ENCODE measurements at regions not wholly inside any gene's neighbourhood (a gene's known extent, or its start where the extent isn't known, plus 50 kb on each side); places are given as distances from the start of the nearest gene placed in this dataset.

DNA sequence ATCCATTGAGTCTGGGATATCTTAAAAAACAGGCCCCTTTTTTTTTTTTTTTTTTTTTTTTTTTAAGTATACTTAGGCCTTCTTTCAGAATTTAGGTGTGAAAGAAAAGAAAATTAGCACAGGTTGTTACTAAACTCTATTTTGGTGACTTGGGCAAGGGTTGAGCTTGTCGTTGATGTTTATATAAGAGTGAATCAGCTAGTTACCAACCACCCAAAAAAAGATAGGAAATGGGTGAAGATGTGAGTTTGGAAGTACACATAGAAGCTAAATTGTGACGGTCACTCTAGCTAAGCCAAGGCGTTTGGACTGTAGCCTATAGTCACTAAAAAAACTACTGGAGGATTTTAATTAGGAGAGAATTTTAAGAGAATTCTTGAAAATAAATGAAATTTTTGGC, 1247.2 kb downstream of the AACS start:
- DNase-seq, result no peak

DNA sequence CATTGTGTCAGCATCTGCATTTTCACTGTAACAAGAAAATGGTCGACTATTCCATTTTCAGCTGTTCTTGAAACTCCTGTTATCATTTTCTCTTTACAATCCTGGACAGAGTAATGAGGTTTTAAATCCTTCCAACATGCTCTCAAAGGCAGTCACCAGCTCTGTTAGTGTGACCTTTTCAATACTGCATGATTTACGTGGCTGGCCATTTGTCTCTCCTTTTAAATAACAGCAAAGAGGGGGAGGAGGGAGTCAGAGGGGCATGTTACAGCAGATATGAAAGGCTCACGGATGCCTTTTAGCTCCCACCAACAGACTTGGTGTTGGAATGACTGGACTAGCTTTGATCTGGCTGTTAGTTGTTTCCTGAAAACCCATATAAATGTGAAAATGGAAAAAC, 1251.2 kb downstream of the AACS start:
- DNase-seq, result no peak

DNA sequence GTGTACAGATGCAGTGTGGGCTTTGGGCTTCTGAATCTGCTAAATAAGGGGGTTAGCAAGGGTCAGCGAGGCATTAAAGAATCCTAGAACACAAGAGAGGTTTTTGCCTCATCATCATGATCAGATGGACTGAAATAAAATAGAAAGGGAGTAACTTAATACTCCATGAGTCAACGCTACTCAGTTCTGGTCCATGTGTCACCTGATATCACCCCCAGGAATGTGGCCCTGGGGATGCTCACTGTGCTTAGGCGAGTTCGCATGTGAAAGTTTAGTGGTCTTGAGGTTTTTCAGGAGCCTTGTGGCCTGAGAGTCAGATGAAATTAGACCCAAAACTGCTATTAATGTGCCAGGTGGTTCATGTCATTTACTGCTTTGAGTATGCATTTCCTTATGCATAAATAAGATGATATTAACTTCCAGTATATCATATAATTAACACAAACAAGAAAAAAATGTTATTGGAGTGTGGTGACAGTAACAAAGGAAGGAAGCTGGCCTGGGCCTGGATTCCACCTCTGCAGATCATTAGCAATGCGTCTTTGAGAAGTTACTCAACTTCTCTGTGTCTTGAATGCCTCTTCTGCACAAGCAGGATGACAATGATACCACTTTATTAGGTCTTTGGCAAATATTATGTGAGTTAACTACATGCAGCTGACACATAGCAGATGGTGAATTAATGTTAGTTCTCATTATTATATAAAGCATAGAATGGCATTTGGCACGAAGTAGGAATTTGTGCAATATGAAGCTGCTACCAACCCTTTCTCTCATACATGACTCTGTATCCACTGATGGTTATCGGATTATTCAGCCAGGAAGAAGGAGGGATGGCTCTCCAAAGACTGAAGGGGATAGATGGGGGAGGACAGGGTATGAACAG, 1272.6 kb downstream of the AACS start:
- DNase-seq, result no peak

DNA sequence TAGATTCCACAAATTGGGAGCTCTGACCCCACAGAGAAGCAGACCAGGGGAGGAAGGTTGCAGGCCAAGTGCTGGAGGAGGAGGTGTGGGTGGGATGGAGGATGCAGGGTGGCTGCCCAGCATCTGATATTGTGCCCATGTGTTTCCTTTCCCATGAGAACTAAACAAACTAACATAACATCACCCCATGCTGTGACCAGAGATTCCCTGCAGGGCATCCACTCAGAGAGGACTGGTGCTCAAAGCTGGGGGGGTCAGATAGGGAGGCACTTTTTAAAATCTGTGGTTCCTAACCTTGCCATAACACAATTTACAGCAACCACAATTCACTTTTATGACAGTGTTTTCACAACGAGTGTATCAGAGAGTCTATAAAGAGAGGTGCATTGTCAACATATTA, 1277.6 kb downstream of the AACS start:
- DNase-seq, result no peak

DNA sequence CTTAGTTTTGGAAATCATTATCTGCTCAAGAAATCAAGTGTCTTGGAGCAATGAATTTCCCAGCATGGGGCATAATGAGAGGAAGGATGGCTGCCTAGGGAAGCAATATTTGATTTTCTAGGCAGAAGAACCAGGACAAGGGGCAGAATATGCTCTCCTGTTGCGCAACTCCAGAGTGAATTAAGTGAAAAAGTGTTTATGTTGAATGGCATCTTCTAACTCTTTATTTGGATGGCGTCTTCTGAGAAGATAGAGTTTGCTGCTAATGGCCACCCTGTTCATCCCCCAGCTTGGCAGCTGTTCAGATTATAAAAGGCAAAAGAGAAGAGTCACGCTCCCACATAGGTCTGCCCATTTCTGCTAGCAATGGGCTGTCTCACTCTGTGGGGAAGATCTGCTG, 1278.1 kb downstream of the AACS start:
- no peak for DNase-seq

DNA sequence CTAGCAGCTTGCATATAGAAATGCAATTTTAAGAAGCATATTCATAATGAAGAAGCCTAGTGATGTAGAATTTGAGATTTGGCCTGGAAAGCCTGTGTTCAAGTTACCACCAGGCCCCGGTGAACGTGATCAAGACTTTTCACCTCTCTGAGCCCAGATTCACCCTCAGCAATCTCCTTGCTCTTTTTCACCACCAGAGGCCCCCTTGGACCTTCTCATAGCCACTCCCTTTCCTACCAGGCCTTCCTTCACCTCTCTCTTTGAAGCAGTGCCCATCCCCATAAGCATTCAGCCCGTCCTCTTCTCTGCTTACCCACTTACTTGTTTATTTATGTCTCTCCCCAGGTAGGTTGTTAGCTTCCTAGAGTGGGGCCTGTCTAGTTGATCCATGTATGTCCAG, 1280.9 kb downstream of the AACS start:
- DNase-seq, result no peak

DNA sequence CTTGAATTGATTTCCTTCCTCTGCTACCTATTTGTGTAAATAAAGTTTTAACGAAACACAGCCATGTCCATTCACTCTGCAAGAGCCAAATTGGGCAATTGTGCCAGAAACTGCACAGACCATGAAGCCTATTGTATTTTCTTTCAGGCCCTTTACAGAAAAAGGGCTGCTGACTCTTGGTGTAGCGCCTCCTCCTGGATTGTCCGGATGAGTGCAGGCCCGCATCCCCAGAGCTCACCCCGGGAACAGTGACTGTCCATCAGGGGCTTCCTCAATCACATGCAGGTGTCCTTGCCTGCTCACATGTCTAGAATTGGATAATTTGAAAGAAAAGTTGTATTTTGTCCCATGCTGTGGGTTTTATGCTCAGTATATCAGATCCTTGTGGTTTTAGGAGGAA, 1282.2 kb downstream of the AACS start:
- no peak for DNase-seq

DNA sequence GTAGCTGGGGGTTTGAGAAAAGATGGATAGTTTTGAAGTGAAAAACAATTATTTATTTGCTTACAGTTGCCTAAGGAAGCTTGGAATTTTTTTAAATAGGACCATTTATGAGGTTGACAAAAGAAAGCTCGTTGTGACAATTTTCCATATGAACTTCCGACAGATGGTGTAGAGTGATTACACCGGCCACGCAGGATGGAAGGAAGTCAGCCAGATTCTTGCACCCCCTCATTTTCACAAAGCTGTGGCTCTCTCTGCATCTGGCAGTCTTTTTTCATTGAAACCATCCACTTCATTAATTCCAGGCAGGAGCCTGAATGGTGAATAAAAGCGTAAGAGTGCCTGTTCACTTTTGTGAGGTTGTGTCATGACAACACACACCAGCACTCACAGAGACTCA, 1284.1 kb downstream of the AACS start:
- no peak for DNase-seq

DNA sequence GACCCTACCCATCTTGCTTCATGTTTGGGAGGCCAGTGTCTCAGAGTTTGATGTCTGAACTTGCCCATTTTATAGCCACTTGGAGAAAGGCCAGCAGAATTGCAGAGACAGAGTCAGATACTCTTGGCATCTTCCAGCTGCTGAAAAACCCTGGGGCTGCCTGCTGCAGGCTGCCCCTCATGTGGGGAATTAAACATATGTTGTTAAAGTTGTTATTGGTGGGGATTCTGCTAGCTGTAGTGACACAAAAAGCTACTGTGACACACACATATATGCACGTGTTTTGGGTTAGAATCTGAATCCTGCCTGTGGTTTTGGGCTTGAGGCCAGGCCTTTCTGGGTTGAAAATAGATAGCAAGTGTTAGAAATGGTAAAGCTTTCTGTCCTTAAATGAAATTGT, 1288.4 kb downstream of the AACS start:
- no peak for DNase-seq

DNA sequence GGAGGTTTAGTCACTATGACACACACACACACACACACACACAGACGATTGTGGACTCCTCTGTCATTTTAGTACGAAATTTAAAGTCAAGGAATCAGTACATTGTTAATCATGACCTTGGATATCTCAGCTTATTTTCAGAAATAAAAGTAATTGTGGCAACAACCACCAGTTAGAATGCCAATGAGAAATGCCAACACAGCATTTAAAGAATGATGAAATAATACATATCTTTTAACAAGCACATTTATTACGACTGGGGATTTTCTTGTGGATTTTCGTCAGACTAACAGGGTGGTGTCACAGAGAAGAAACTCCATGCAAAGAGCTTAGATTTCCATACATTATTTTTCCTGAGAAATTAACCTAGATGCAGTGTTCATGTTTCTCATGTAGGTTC, 1289.4 kb downstream of the AACS start:
- DNase-seq, result no peak

DNA sequence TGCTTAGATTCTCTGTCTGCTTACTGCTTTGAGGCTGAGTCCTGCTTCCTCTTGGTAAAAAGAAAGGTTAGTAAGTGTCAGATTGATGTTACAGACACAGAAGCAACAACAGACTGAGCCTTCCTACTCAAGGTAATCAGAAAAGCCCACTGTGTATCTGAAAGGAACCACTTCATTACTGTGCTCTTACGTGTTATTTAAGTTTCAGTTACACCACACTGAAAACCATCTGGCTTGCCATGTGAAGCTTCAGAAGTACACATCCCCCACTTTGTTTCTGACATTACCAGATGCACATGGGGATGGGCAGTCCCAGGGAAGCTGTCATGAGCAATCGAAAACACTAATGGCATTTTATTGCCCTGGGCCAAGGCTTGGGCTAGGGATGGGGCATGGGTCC, 1290.1 kb downstream of the AACS start:
- no peak for DNase-seq

DNA sequence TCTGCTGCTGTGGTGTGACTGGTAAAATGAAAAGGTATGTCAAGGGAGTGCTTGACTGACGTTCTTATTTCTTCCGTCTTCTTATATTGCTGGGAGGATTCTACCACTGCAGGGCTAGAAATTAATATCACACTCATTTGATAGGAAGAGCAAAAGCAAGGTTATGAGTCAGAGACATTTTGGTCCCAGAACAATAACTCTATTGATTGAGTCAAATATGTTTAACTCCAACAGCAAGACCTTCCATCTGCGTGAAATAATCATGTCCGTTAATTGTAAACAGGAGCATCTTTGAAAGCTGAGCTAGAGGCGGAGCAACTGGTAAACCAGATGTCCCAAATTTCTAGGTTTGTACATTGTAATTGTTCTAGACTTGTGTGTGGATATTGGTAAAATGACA, 1293.6 kb downstream of the AACS start:
- DNase-seq, result no peak

DNA sequence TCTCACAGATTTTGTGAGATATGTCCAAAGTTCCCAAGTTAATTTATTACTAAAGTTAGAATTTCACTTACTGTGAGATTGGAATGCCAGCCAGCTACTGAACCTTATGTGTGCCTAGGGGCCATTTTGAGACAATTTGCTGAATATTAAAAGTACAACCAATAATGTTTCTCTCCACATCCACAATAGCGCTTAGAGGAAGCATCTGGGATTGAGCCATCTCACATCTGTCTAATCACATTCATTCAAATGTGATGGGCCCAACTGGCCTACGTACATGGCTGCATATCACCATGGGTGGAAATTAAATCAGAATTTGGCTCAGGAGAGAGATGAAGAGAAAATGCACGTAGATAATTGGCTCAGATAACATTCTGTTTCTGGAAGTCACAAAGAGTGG, 1294.0 kb downstream of the AACS start:
- no peak for DNase-seq

DNA sequence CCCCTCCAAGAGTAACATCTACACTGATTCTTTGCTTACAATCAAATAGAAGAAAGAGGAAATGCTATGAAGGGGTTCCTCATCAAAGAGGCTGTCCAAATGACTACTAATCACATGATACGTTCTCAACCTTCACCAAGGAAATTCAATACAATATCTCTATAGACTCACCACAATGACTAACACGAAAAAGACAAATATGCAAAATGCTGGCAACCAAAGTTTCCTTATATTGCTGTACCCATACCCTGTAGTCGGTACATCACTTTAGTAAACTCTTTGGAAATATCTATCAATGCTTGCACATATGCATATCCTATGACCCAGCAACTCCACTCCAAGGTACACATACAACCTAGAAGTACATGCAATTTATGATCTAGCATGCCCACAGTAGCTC, 1296.6 kb downstream of the AACS start:
- DNase-seq, result no peak

DNA sequence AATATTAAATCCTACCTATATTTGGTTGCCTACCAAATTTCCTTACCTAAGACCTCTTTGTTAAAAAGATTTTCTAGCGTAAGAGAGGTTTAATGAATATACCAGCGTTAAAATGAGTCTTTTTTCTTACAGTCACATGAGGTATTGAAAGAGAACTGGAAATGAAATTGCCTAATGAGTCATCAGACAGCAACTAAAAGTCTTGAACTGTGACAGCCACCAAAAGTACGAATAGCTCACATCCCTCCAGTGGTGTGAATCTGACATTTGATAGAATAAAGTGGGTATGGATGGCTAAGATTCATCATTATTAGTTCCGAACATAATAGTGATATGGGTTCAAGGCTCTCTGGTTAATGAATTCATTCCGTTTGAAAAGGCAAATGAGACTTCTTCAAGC, 1297.3 kb downstream of the AACS start:
- DNase-seq, result no peak

DNA sequence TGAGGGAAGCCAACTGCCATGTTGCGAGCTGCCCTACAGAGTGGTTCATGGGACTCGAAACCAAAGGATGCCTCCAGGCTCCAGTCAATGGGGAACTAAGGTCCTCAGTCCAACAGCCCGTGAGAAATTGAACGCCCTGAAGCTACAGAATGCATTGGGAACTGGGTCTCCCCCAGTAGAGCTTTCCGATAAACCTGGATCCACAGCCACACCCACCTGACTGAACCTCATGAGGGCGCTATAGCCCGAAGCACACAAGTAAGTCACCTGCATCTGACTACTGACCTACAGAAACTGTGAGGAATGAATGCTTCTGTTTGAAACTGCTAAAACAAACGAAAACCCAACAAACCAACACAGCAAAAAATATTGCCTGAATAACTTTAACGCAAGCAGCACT, 1297.7 kb downstream of the AACS start:
- DNase-seq, result no peak

DNA sequence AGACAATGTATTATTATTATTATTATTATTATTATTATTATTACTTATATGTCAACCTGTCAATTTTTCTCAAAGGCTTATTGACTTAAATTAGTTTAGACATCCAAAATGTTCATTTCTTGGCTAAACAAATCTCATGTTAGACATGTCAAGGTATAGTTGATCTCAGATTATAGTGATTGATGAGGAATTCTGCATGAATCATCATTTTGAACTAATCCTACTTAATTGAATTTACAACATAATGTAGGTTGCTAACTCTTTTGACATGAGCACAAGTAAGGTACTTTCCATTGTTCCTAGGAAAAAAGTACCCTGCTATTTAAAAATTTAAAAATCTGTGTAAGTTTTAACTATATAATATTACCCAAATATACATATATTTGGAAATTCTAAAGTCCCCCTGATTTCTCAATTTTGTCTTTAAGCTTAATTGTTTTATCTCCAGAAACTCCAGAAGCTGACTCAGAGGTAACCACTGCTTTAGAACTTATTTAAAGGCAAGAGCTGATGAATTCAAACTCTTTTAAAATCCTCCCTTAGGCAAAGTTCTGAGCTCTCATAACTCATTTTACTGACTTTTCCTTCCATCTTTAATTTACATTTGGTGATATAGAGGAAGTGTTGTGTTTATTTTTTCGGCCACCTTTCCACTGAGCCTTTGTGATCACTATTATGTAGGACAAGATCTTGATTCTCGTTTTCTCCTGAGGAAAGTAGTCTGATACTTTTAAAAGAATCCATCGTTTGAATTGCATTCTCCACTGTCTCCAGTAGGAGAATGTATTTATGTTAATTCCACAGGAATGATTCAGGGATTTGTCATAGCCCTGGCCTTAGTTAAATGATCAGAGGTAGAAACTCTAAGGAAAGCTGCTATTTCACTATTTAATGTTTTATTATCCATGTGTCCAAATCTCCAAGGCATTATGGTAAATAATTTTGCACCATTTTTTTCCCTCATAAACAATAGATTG, 1304.5 kb downstream of the AACS start:
- no peak for DNase-seq

DNA sequence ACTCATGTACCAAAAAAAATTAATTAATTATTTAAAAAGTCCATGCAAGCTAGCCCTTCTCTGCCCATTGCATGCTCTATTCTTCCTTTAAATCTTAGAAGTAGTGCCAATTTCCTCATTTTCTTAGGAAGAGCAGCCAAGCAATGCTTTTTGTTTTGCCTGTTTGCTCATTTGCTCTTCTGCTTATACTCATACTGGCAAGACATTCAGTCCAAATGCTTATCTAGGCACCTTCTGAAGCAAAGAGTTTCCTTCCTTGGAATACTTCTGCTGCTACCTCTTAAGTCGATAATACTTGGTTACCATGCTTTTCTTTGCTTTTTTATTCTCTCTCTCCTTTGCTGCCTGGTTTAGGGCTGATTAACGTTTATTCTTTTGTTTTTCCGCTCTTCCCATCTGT, 1318.3 kb downstream of the AACS start:
- DNase-seq, result no peak

DNA sequence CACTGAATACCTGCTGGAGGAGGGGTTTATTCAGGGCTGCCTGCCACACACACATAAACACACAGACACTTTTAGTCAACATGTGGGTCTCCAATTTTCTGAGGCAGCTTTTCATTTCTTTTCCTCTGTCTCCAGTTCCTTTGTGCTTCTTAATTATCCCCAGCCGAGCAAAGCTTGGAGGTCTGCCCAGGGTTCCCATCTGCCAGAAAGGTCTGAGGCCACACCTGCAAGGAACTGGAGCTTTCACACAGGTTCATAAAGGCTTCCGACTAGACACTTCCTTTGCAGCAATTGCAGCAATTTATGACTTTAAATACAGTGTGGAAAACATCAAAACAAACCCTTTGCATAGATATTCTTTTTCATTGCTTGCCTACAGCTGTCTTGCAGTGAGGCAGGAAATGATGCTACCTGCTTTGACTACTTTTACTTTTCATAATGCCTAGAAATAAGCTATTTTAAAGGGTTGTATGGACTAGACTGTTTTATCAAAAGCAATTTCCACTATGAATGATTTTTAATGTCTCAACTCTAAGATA, 1318.9 kb downstream of the AACS start:
- DNase-seq, result no peak

DNA sequence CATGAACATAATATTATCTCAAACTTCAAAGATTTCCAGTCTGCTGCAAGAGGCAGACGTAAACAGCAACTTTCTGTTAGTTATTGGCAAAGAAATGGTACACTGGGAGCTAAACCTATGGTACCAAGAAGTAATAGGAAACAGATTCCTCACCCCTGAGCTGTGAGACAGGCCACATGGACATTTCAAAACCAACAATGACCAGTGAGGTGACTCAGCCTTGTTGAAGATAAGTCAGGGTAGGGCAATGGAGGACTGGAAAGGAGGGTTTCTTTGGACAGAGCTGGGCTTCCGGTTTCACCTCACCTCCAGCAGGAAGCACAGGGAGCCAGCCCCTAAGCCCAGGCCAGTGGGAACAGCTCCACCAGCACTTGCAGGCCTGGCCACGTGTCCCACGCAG, 1320.5 kb downstream of the AACS start:
- DNase-seq, result no peak

DNA sequence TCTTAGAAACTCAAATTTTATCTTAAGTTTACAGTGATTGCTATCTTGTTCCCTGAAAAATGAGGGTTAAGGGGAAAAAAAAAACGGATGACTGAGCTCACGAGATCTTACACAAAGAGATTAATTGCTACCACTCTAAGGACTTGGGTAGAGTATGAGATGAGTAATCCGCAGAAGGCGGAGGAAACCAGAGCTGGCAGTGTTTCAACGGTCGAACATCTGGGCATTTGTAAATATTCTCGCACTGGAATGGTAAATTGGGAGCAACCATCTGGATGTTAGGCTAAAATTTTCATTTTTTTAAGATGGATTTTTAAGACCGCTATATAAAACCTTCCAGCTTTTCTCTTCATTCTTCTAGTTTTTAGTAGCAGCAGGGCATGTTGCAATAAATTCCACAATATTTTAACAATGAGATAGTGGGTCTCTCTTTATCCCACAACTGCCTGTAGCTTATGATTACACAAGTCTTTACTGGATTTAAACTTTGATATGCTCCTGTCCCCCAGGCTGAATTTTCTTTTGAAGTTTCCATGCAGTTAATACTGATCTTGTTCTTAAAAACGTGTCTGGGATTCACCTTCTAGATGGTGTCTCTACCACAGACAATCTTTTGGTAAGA, 1324.1 kb downstream of the AACS start:
- DNase-seq, result no peak

DNA sequence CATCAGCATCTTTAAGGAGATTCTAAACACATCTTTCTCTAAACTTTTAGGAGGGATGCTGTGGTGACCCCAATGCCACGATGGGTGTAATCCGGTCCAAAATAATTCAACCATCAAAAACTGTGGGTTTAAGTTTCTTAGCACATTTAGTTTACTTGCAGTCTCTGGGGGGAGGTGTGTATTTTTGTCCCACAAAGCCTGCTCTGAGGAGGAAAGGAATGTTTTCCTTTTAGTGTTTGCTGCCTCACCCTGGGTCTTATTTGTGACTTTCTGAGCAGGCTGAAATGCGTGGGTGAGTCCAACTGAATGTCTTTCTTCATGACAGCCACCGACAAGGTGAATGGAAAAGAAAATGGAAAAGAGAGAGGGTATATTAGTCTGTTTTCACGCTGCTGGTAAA, 1324.7 kb downstream of the AACS start:
- no peak for DNase-seq

All from C1 segment of cervical spinal cord (tissue), 14 donors.